ENCODE measurements at regions not wholly inside any gene's neighbourhood (a gene's known extent, or its start where the extent isn't known, plus 50 kb on each side); places are given as distances from the start of the nearest gene placed in this dataset.

DNA sequence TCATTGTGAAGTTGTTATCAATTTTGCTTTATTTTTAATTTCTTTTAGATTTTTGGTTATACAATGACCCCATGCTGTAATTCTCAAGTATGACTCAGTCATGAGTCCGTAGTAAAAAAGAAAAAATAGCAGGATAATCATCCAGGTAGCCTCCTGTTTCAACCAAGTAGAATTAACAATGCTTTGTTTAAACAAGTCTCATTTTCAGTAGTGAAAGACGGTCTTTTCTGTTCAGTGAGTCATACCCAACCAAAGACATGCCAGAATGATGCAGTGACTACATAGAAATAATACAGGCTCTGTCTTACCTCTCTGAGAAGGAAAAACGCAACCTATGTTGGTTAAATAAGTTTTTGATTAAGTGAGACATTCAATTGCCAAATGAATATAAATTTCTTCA is 67.8 kb upstream of the DSC1 start:
- no TSS peak for BruUV-seq (replicated peaks)
- Mint-ChIP-seq H3K27me3 (ENCODE audit: insufficient read depth, unreplicated experiment) (no peaks in the 10 kb centered on the region), H3K36me3 (ENCODE audit: insufficient read depth, unreplicated experiment) (no peaks in the 10 kb centered on the region), H3K4me3 (ENCODE audit: unreplicated experiment) (no peak overlapping the region), H3K9me3 (ENCODE audit: unreplicated experiment) (no peaks in the 10 kb centered on the region), H3K4me1 (ENCODE audit: insufficient read depth, unreplicated experiment) (peaks cover 24% of the 10 kb centered on the region), H3K27ac (ENCODE audit: low read depth, unreplicated experiment) (peak overlapping the region; percentile 54)
- DNase-seq (ENCODE audit: unreplicated experiment) = peak; percentile 86
- POLR2A ChIA-PET = interaction anchor here (0.6 to 7.2 kb wide), 10 partner anchors 11 to 275 kb away, joined by 3 to 73 read pairs (median 4); partner anchors contain the start of gene DSC2
- CTCF ChIA-PET = interaction anchor here (0.8 to 1.6 kb wide), 3 partner anchors 23 to 126 kb away, joined by 3 to 6 read pairs (median 5); no protein-coding TSS in a partner anchor
- TF ChIP-seq, protein P1, sequence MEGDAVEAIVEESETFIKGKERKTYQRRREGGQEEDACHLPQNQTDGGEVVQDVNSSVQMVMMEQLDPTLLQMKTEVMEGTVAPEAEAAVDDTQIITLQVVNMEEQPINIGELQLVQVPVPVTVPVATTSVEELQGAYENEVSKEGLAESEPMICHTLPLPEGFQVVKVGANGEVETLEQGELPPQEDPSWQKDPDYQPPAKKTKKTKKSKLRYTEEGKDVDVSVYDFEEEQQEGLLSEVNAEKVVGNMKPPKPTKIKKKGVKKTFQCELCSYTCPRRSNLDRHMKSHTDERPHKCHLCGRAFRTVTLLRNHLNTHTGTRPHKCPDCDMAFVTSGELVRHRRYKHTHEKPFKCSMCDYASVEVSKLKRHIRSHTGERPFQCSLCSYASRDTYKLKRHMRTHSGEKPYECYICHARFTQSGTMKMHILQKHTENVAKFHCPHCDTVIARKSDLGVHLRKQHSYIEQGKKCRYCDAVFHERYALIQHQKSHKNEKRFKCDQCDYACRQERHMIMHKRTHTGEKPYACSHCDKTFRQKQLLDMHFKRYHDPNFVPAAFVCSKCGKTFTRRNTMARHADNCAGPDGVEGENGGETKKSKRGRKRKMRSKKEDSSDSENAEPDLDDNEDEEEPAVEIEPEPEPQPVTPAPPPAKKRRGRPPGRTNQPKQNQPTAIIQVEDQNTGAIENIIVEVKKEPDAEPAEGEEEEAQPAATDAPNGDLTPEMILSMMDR (IDR thresholded peaks at IDR 0.05; ENCODE audit: unreplicated experiment) = no peak
- intact Hi-C loops (cut with micrococcal nuclease) = no loop called here

DNA sequence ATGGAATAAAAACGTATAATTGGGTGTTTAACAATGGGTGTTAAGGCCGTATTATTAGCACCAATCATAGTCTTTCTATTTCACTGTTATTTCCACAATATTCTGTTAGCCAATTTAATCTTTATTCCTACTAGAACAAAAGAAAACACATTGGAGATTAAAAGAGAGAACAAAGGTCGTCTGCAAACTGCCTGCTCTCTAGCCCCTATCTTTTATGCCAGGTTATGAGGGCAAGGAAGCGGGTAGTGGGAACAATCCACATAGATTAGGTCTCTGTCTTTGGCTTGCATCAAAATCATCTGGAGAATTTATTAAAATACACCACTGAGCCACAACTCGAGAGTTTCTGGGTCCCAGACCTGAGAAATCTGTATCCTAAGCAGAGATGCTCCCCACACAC is 69.4 kb upstream of the DSC1 start:
- ChIA-PET CTCF (interaction anchor here (0.7 kb wide), 1 partner anchor 10 kb away, joined by 4 read pairs; no protein-coding TSS in a partner anchor), POLR2A (interaction anchor here (0.7 to 7.2 kb wide), 4 partner anchors 11 to 191 kb away, joined by 3 to 73 read pairs (median 6); no protein-coding TSS in a partner anchor)
- H3K9me3 Mint-ChIP-seq (ENCODE audit: unreplicated experiment) = no peaks in the 10 kb centered on the region
- H3K36me3 Mint-ChIP-seq (ENCODE audit: insufficient read depth, unreplicated experiment) = no peaks in the 10 kb centered on the region
- H3K27me3 Mint-ChIP-seq (ENCODE audit: insufficient read depth, unreplicated experiment) = no peaks in the 10 kb centered on the region
- peaks cover 17% of the 10 kb centered on the region for H3K4me1 Mint-ChIP-seq (ENCODE audit: insufficient read depth, unreplicated experiment)
- DNase-seq (ENCODE audit: unreplicated experiment) = no peak
- TF ChIP-seq, protein P1 (IDR thresholded peaks at IDR 0.05; ENCODE audit: unreplicated experiment) = no peak
- intact Hi-C loops (cut with micrococcal nuclease) = no loop called here
- no TSS peak for BruUV-seq (replicated peaks)
- H3K4me3 Mint-ChIP-seq (ENCODE audit: unreplicated experiment) = no peak overlapping the region
- H3K27ac Mint-ChIP-seq (ENCODE audit: low read depth, unreplicated experiment) = no peak overlapping the region

DNA sequence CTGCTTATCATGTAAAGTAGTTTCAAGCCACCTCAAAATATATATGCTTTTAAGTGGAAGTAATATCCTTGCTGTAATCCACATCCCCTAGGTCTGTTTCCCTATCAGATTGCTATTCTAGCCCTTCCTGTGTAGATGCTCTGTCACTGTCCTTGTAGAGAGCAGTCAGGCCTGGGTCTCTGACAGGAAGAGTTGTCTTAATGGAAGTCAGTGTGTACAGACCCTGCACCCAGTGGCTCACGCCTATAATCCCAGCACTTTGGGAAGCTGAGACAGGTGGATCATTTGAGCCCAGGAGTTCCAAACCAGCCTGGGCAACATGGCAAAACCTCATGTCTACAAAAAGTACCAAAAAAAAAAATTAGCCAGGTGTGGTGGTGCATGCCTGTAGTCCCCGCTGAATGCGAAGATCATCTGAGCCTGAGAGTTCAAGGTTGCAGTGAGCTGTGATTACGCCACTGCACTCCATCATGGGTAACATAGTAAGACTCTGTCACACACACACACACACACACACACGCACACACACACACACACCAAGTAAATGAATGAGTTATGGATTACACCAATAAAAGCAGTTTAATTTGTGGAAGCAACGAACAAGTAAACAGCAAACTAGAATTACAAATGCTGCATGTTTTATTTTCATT is 70.2 kb upstream of the DSC1 start:
- BruUV-seq (replicated peaks) = no TSS peak
- POLR2A ChIA-PET = interaction anchor here (0.7 to 7.2 kb wide), 2 partner anchors 10 to 26 kb away, joined by 3 to 73 read pairs; no protein-coding TSS in a partner anchor
- CTCF ChIA-PET = interaction anchor here (0.7 kb wide), 1 partner anchor 9 kb away, joined by 4 read pairs; no protein-coding TSS in a partner anchor
- H3K27ac Mint-ChIP-seq (ENCODE audit: low read depth, unreplicated experiment) = no peak overlapping the region
- H3K36me3 Mint-ChIP-seq (ENCODE audit: insufficient read depth, unreplicated experiment) = no peaks in the 10 kb centered on the region
- no peaks in the 10 kb centered on the region for H3K27me3 Mint-ChIP-seq (ENCODE audit: insufficient read depth, unreplicated experiment)
- intact Hi-C loops (cut with micrococcal nuclease) = no loop called here
- H3K4me3 Mint-ChIP-seq (ENCODE audit: unreplicated experiment) = no peak overlapping the region
- H3K4me1 Mint-ChIP-seq (ENCODE audit: insufficient read depth, unreplicated experiment) = peaks cover 14% of the 10 kb centered on the region
- H3K9me3 Mint-ChIP-seq (ENCODE audit: unreplicated experiment) = no peaks in the 10 kb centered on the region
- no peak for DNase-seq (ENCODE audit: unreplicated experiment)
- TF ChIP-seq, protein P1 (IDR thresholded peaks at IDR 0.05; ENCODE audit: unreplicated experiment) = no peak

DNA sequence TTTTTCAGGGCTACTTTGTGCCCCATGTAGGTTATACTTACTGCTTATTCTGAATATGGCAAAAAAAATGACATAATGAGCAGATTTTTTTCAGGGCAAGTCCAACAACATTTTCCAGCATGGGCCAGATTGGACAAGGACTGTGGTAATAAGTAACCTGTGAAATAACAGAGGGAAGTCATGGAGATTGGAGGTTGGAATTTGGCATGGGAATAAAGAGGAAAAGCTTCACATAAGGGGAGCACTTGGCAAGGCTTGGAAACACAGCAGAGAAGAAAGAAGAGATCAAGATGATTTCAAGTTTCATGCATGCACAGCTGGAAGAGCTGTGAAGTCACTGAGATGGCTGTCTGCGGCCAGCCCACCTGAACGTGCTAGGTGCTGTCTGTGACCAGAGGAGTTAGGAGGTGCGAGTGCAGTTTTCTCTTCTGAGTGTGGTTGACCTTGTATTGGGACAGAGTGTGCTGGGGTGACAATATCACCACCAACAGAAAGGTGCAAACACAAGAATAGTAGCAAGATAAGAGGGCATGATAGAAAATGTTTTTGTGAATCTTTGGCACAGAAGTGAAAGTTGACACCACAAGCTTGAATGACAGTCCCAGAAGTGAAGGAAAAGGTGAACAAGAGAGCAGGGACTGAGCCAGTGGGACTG is 71.1 kb upstream of the DSC1 start:
- TF ChIP-seq, protein P1 (IDR thresholded peaks at IDR 0.05; ENCODE audit: unreplicated experiment) = no peak
- BruUV-seq (replicated peaks) = no TSS peak
- H3K36me3 Mint-ChIP-seq (ENCODE audit: insufficient read depth, unreplicated experiment) = no peaks in the 10 kb centered on the region
- H3K4me3 Mint-ChIP-seq (ENCODE audit: unreplicated experiment) = no peak overlapping the region
- DNase-seq (ENCODE audit: unreplicated experiment) = no peak
- POLR2A ChIA-PET = interaction anchor here (0.6 to 7.2 kb wide), 4 partner anchors 10 to 191 kb away, joined by 3 to 73 read pairs (median 6); no protein-coding TSS in a partner anchor
- no peaks in the 10 kb centered on the region for H3K9me3 Mint-ChIP-seq (ENCODE audit: unreplicated experiment)
- CTCF ChIA-PET = no interaction called here
- no peak overlapping the region for H3K27ac Mint-ChIP-seq (ENCODE audit: low read depth, unreplicated experiment)
- H3K27me3 Mint-ChIP-seq (ENCODE audit: insufficient read depth, unreplicated experiment) = no peaks in the 10 kb centered on the region
- peaks cover 11% of the 10 kb centered on the region for H3K4me1 Mint-ChIP-seq (ENCODE audit: insufficient read depth, unreplicated experiment)
- intact Hi-C loops (cut with micrococcal nuclease) = no loop called here
